Astrocyte (in vitro differentiated cells and primary cell): ENCODE measurements at regions not wholly inside any gene's neighbourhood (a gene's known extent, or its start where the extent isn't known, plus 50 kb on each side); places are given as distances from the start of the nearest gene placed in this dataset.

ENCODE experiments used
- CTCF ChIP-seq: IDR thresholded peaks from 2 replicates; pipeline ENCODE4 v1.5.1; 2011; ENCODE audit warnings: low read depth, mild to moderate bottlenecking, inconsistent platforms, low read length, moderate library complexity; ENCODE audit not compliant: insufficient read depth
- EZH2 ChIP-seq: IDR thresholded peaks from 2 replicates; pipeline ENCODE4 v1.6.1; 2012; ENCODE audit warnings: mild to moderate bottlenecking, low read length, inconsistent platforms; ENCODE audit not compliant: insufficient read depth

GRCh38 chr13:106277484-106278154 is 257.8 kb downstream of the EFNB2 start:
- TF ChIP-seq CTCF (no peak), EZH2 (no peak)
